Neural progenitor cell (in vitro differentiated cells): ENCODE measurements at regions not wholly inside any gene's neighbourhood (a gene's known extent, or its start where the extent isn't known, plus 50 kb on each side); places are given as distances from the start of the nearest gene placed in this dataset.

Source experiments
- CTCF ChIP-seq: fragments of 200-600 bp; sonication (generic); IDR thresholded peaks from 2 replicates; pipeline ENCODE4 v1.5.1; 2017; ENCODE audit warnings: antibody characterized with exemption, mild to moderate bottlenecking
- EZH2 ChIP-seq: fragments of 200-600 bp; sonication (generic); IDR thresholded peaks from 2 replicates; pipeline ENCODE4 v1.6.1; 2017; ENCODE audit warnings: antibody characterized with exemption, mild to moderate bottlenecking, moderate library complexity
- EZH2phosphoT487 ChIP-seq: fragments of 200-600 bp; sonication (generic); IDR thresholded peaks from 2 replicates; pipeline ENCODE4 v1.6.1; 2017; ENCODE audit warnings: antibody characterized with exemption

DNA sequence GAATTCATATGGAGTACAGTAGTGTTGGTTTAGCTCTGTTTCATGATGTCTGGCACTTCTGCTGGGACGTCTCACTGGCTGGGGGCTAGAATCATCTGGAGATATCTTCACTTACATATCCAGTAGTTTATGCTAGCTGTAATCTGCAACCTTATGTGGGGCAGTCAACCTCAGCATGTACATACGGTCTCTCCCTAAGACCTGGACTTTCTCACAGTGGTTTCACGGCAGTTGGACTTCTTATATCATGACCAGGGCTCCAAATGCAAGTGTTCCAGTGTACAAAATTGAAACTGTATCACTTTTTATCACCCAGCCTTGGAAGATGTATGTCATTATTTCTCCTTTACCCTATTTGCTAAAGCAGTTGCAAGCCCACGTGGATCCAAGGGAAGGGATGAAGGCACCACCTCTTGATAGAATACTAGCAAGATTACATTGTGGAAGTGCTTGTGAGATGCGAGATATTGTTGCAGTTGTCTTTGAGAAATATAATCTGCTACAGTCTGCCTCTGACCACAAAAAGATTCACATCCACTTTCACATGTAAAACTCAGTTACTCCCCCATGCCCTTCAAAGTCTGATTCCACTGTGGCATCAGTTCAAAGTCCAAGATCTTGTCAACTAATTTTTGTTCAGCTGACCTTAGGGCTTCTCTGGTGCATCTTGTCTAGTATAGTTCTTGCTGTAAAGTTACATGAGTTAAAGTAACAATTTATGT, 316.6 kb upstream of the NCAM1 start:
- TF ChIP-seq CTCF: no peak
- no peak for TF ChIP-seq EZH2
- TF ChIP-seq EZH2phosphoT487: no peak
